ENCODE measurements at regions not wholly inside any gene's neighbourhood (a gene's known extent, or its start where the extent isn't known, plus 50 kb on each side); places are given as distances from the start of the nearest gene placed in this dataset.
A peak's percentile ranks its signal among the peaks of the same experiment; 100 is the strongest.
"Not testable (repeated sequence)": the region's sequence is repeated elsewhere in the genome, so short reads cannot be mapped to it uniquely, and the experiment has no call there.

- Histone ChIP-seq H3K27me3 (replicated peaks in 1 of 2; ENCODE audit: control insufficient read depth in 2 of 2, extremely low read depth in 1 of 2, insufficient read depth in 2 of 2, low read length in 1 of 2) (peaks cover 2 to 20% of the 10 kb centered on the region in 2 experiments), H3K27ac (ENCODE audit: low read length) (no peak overlapping the region), H3K4me1 (ENCODE audit: control insufficient read depth in 1 of 2, extremely low read depth in 1 of 2, insufficient read depth in 2 of 2, low read length in 2 of 2) (no peaks in the 10 kb centered on the region), H3K4me3 (ENCODE audit: control insufficient read depth in 1 of 2, extremely low read depth in 1 of 2, low read length in 1 of 2) (no peak overlapping the region), H3K36me3 (ENCODE audit: control insufficient read depth in 2 of 2, extremely low read depth in 1 of 2, insufficient read depth in 1 of 2, low read length in 1 of 2) (no peaks in the 10 kb centered on the region), H3K9me3 (no peaks in the 10 kb centered on the region)
- ChIA-PET CTCF (interaction anchor here in 1 of 2 donors (0.6 kb wide), 1 partner anchor 21 kb away, joined by 6 read pairs; no protein-coding TSS in a partner anchor), POLR2A (no interaction called here)
- WGBS (ENCODE audit: insufficient coverage): 100% methylated on average over 2 of the region's 6 CpGs
- no peaks in the 10 kb centered on the region for H3K9me3 Mint-ChIP-seq
- no peaks in the 10 kb centered on the region for H3K4me1 Mint-ChIP-seq
- peaks cover 34 to 39% of the 10 kb centered on the region in 2 donors for H3K27me3 Mint-ChIP-seq
- no peak for ATAC-seq (replicated peaks in 1 of 4)
- H3K4me3 Mint-ChIP-seq: peak overlapping the region in 1 of 3 donors; percentile 26
- DNase-seq: no peak
- H3K27ac Mint-ChIP-seq: no peak overlapping the region
- H3K36me3 Mint-ChIP-seq: no peaks in the 10 kb centered on the region
Measured at GRCh38 chr1:112855152-112855828, 100.7 kb downstream of the SLC16A1 start.

GRCh38 chr1:112854368-112854984 lies 101.5 kb downstream of the SLC16A1 start:
- not testable (repeated sequence) for H3K4me1 Mint-ChIP-seq, DNase-seq
- 64% methylated on average over 25 of the region's 45 CpGs for WGBS (ENCODE audit: insufficient coverage)

GRCh38 chr1:112853915-112854314 lies 102.1 kb downstream of the SLC16A1 start:
- H3K4me1 ChIP-seq (ENCODE audit: control insufficient read depth in 1 of 2, extremely low read depth in 1 of 2, insufficient read depth in 2 of 2, low read length in 2 of 2); POLR2A ChIA-PET; H3K27ac ChIP-seq (ENCODE audit: low read length); H3K9me3 Mint-ChIP-seq; ATAC-seq (replicated peaks in 1 of 4); CTCF ChIA-PET; H3K9me3 ChIP-seq; H3K36me3 ChIP-seq (ENCODE audit: control insufficient read depth in 2 of 2, extremely low read depth in 1 of 2, insufficient read depth in 1 of 2, low read length in 1 of 2); H3K27ac Mint-ChIP-seq; H3K4me3 ChIP-seq (ENCODE audit: control insufficient read depth in 1 of 2, extremely low read depth in 1 of 2, low read length in 1 of 2); H3K36me3 Mint-ChIP-seq; H3K4me1 Mint-ChIP-seq; DNase-seq: not testable (repeated sequence)
- H3K4me3 Mint-ChIP-seq: peak overlapping the region in 1 of 3 donors; percentile 5
- H3K27me3 Mint-ChIP-seq: peaks cover 40 to 49% of the 10 kb centered on the region in 2 donors
- 93% methylated on average over 2 of the region's 8 CpGs for WGBS (ENCODE audit: insufficient coverage)
- peaks cover 4 to 34% of the 10 kb centered on the region in 2 experiments for H3K27me3 ChIP-seq (replicated peaks in 1 of 2; ENCODE audit: control insufficient read depth in 2 of 2, extremely low read depth in 1 of 2, insufficient read depth in 2 of 2, low read length in 1 of 2)

More at GRCh38 chr1:112854368-112854984, 101.5 kb downstream of the SLC16A1 start:
- H3K4me3 ChIP-seq (ENCODE audit: control insufficient read depth in 1 of 2, extremely low read depth in 1 of 2, low read length in 1 of 2); H3K9me3 Mint-ChIP-seq; H3K27ac Mint-ChIP-seq; H3K4me1 ChIP-seq (ENCODE audit: control insufficient read depth in 1 of 2, extremely low read depth in 1 of 2, insufficient read depth in 2 of 2, low read length in 2 of 2); ATAC-seq (replicated peaks in 1 of 4); POLR2A ChIA-PET; H3K36me3 Mint-ChIP-seq; H3K9me3 ChIP-seq; H3K36me3 ChIP-seq (ENCODE audit: control insufficient read depth in 2 of 2, extremely low read depth in 1 of 2, insufficient read depth in 1 of 2, low read length in 1 of 2); H3K4me3 Mint-ChIP-seq; H3K27ac ChIP-seq (ENCODE audit: low read length): not testable (repeated sequence)
- peaks cover 37 to 46% of the 10 kb centered on the region in 2 donors for H3K27me3 Mint-ChIP-seq
- H3K27me3 ChIP-seq (replicated peaks in 1 of 2; ENCODE audit: control insufficient read depth in 2 of 2, extremely low read depth in 1 of 2, insufficient read depth in 2 of 2, low read length in 1 of 2): peaks cover 2 to 28% of the 10 kb centered on the region in 2 experiments
- CTCF ChIA-PET: interaction anchor here in 1 of 2 donors (0.6 kb wide), 1 partner anchor 22 kb away, joined by 6 read pairs; no protein-coding TSS in a partner anchor

- 80% methylated on average over 1 of the region's 2 CpGs for WGBS (ENCODE audit: insufficient coverage)
- Histone ChIP-seq H3K4me1 (ENCODE audit: control insufficient read depth in 1 of 2, extremely low read depth in 1 of 2, insufficient read depth in 2 of 2, low read length in 2 of 2) (peaks cover 0 to 9% of the 10 kb centered on the region in 2 experiments), H3K27ac (ENCODE audit: low read length) (no peak overlapping the region), H3K36me3 (ENCODE audit: control insufficient read depth in 2 of 2, extremely low read depth in 1 of 2, insufficient read depth in 1 of 2, low read length in 1 of 2) (no peaks in the 10 kb centered on the region), H3K27me3 (replicated peaks in 1 of 2; ENCODE audit: control insufficient read depth in 2 of 2, extremely low read depth in 1 of 2, insufficient read depth in 2 of 2, low read length in 1 of 2) (peaks cover 4 to 40% of the 10 kb centered on the region in 2 experiments), H3K9me3 (no peaks in the 10 kb centered on the region), H3K4me3 (ENCODE audit: control insufficient read depth in 1 of 2, extremely low read depth in 1 of 2, low read length in 1 of 2) (no peak overlapping the region)
- H3K27ac Mint-ChIP-seq: no peak overlapping the region
- no peaks in the 10 kb centered on the region for H3K9me3 Mint-ChIP-seq
- CTCF ChIA-PET: no interaction called here
- ATAC-seq (replicated peaks in 1 of 4) (no peak), DNase-seq (no peak)
- H3K36me3 Mint-ChIP-seq: no peaks in the 10 kb centered on the region
- H3K4me3 Mint-ChIP-seq: no peak overlapping the region
- H3K4me1 Mint-ChIP-seq: peaks cover 0 to 2% (median 0%) of the 10 kb centered on the region in 3 donors
- POLR2A ChIA-PET: no interaction called here
- H3K27me3 Mint-ChIP-seq: peaks cover 47 to 55% of the 10 kb centered on the region in 2 donors
Measured at GRCh38 chr1:112852934-112853333, 103.1 kb downstream of the SLC16A1 start.

GRCh38 chr1:112852276-112852675 lies 103.7 kb downstream of the SLC16A1 start:
- WGBS (ENCODE audit: insufficient coverage): 90% methylated on average over 7 of the region's 10 CpGs
- H3K27me3 Mint-ChIP-seq: peaks cover 47 to 55% of the 10 kb centered on the region in 2 donors

GRCh38 chr1:112850034-112850757 lies 105.8 kb downstream of the SLC16A1 start:
- H3K9me3 ChIP-seq: no peaks in the 10 kb centered on the region
- peaks cover 4 to 40% of the 10 kb centered on the region in 2 experiments for H3K27me3 ChIP-seq (replicated peaks in 1 of 2; ENCODE audit: control insufficient read depth in 2 of 2, extremely low read depth in 1 of 2, insufficient read depth in 2 of 2, low read length in 1 of 2)
- H3K4me1 Mint-ChIP-seq: peaks cover 0 to 2% (median 0%) of the 10 kb centered on the region in 3 donors
- no peak overlapping the region for H3K27ac ChIP-seq (ENCODE audit: low read length)
- peaks cover 0 to 9% of the 10 kb centered on the region in 2 experiments for H3K4me1 ChIP-seq (ENCODE audit: control insufficient read depth in 1 of 2, extremely low read depth in 1 of 2, insufficient read depth in 2 of 2, low read length in 2 of 2)
- ATAC-seq (replicated peaks in 1 of 4) (no peak), DNase-seq (no peak)
- WGBS (ENCODE audit: insufficient coverage): 41% methylated on average over 35 of the region's 40 CpGs
- CTCF ChIA-PET: no interaction called here
- H3K36me3 ChIP-seq (ENCODE audit: control insufficient read depth in 2 of 2, extremely low read depth in 1 of 2, insufficient read depth in 1 of 2, low read length in 1 of 2): no peaks in the 10 kb centered on the region
- H3K27me3 Mint-ChIP-seq: peaks cover 43 to 49% of the 10 kb centered on the region in 2 donors
- H3K4me3 ChIP-seq (ENCODE audit: control insufficient read depth in 1 of 2, extremely low read depth in 1 of 2, low read length in 1 of 2): no peak overlapping the region
- POLR2A ChIA-PET: interaction anchor here in 1 of 2 donors (0.6 kb wide), 1 partner anchor 33 kb away, joined by 4 read pairs; no protein-coding TSS in a partner anchor
- no peak overlapping the region for H3K27ac Mint-ChIP-seq
- peak overlapping the region in 1 of 3 donors; percentile 52 for H3K4me3 Mint-ChIP-seq
- H3K36me3 Mint-ChIP-seq: no peaks in the 10 kb centered on the region
- no peaks in the 10 kb centered on the region for H3K9me3 Mint-ChIP-seq

More at GRCh38 chr1:112852276-112852675, 103.7 kb downstream of the SLC16A1 start:
- ATAC-seq (replicated peaks in 1 of 4): no peak
- Histone ChIP-seq H3K9me3 (no peaks in the 10 kb centered on the region), H3K27me3 (replicated peaks in 1 of 2; ENCODE audit: control insufficient read depth in 2 of 2, extremely low read depth in 1 of 2, insufficient read depth in 2 of 2, low read length in 1 of 2) (peaks cover 4 to 40% of the 10 kb centered on the region in 2 experiments), H3K36me3 (ENCODE audit: control insufficient read depth in 2 of 2, extremely low read depth in 1 of 2, insufficient read depth in 1 of 2, low read length in 1 of 2) (no peaks in the 10 kb centered on the region), H3K4me1 (ENCODE audit: control insufficient read depth in 1 of 2, extremely low read depth in 1 of 2, insufficient read depth in 2 of 2, low read length in 2 of 2) (peaks cover 0 to 9% of the 10 kb centered on the region in 2 experiments), H3K27ac (ENCODE audit: low read length) (no peak overlapping the region), H3K4me3 (ENCODE audit: control insufficient read depth in 1 of 2, extremely low read depth in 1 of 2, low read length in 1 of 2) (no peak overlapping the region)
- ChIA-PET POLR2A (no interaction called here), CTCF (no interaction called here)
- H3K4me3 Mint-ChIP-seq: no peak overlapping the region
- no peaks in the 10 kb centered on the region for H3K9me3 Mint-ChIP-seq
- no peak for DNase-seq
- no peaks in the 10 kb centered on the region for H3K36me3 Mint-ChIP-seq
- peaks cover 0 to 2% (median 0%) of the 10 kb centered on the region in 3 donors for H3K4me1 Mint-ChIP-seq
- H3K27ac Mint-ChIP-seq: no peak overlapping the region

Data from T-cell (primary cell).